Neural progenitor cell (in vitro differentiated cells): ENCODE measurements at regions not wholly inside any gene's neighbourhood (a gene's known extent, or its start where the extent isn't known, plus 50 kb on each side); places are given as distances from the start of the nearest gene placed in this dataset.
"Not testable (repeated sequence)": the region's sequence is repeated elsewhere in the genome, so short reads cannot be mapped to it uniquely, and the experiment has no call there.

Source experiments
- DNase-seq: peaks from one replicate; pipeline ENCODE4 v3.0.0-alpha.2; 2016; ENCODE audit warnings: low spot score
- H2AFZ ChIP-seq: fragments of 200-600 bp; sonication (generic); replicated peaks from 2 replicates; pipeline ENCODE4 v1.6.1; 2016; ENCODE audit warnings: antibody characterized with exemption
- H3F3A ChIP-seq: fragments of 200-600 bp; sonication (generic); 2 replicates; pipeline ENCODE4 v1.6.1; 2016; ENCODE audit warnings: antibody characterized with exemption, low read depth
- H3K27ac ChIP-seq: fragments of 200-600 bp; sonication (generic); 2 replicates; pipeline ENCODE4 v1.5.1; 2016; ENCODE audit warnings: mild to moderate bottlenecking
- H3K27me3 ChIP-seq: fragments of 200-600 bp; sonication (generic); 2 replicates; pipeline ENCODE4 v1.6.1; 2016; ENCODE audit warnings: mild to moderate bottlenecking, moderate library complexity
- H3K36me3 ChIP-seq: fragments of 200-600 bp; sonication (generic); 2 replicates; pipeline ENCODE4 v1.5.1; 2016
- H3K4me1 ChIP-seq: fragments of 200-600 bp; sonication (generic); 2 replicates; pipeline ENCODE4 v1.6.1; 2016; ENCODE audit warnings: mixed run types
- H3K4me2 ChIP-seq: fragments of 200-600 bp; sonication (generic); 2 replicates; pipeline ENCODE4 v1.6.1; 2016
- H3K4me3 ChIP-seq: fragments of 200-600 bp; sonication (generic); 2 replicates; pipeline ENCODE4 v1.5.1; 2016
- H3K79me2 ChIP-seq: fragments of 200-600 bp; sonication (generic); 2 replicates; pipeline ENCODE4 v1.6.1; 2016; ENCODE audit warnings: low read depth
- H3K9ac ChIP-seq: fragments of 200-600 bp; sonication (generic); 2 replicates; pipeline ENCODE4 v1.6.1; 2016
- H3K9me3 ChIP-seq: fragments of 200-600 bp; sonication (generic); 2 replicates; pipeline ENCODE4 v1.5.1; 2016; ENCODE audit warnings: low read depth
- H4K20me1 ChIP-seq: fragments of 200-600 bp; sonication (generic); 2 replicates; pipeline ENCODE4 v1.6.1; 2016; ENCODE audit warnings: low read depth
- H3K27ac Mint-ChIP-seq: 3 replicates; pipeline ENCODE4 v1.8.0; 2021; ENCODE audit warnings: mixed read lengths
- H3K27me3 Mint-ChIP-seq: 2 replicates; pipeline ENCODE4 v1.8.0; 2022; ENCODE audit warnings: low read depth, mild to moderate bottlenecking, inconsistent platforms, moderate library complexity, mixed read lengths; ENCODE audit not compliant: insufficient read depth
- H3K36me3 Mint-ChIP-seq: 3 replicates; pipeline ENCODE4 v1.8.0; 2021; ENCODE audit warnings: mixed read lengths
- H3K4me1 Mint-ChIP-seq: 3 replicates; pipeline ENCODE4 v1.8.0; 2021; ENCODE audit warnings: mixed read lengths
- H3K4me3 Mint-ChIP-seq: 3 replicates; pipeline ENCODE4 v1.8.0; 2021; ENCODE audit warnings: mild to moderate bottlenecking, moderate library complexity, mixed read lengths
- H3K9me3 Mint-ChIP-seq: 3 replicates; pipeline ENCODE4 v1.8.0; 2020; ENCODE audit warnings: mixed read lengths
- EZH2 ChIP-seq: fragments of 200-600 bp; sonication (generic); IDR thresholded peaks from 2 replicates; pipeline ENCODE4 v1.6.1; 2017; ENCODE audit warnings: antibody characterized with exemption, mild to moderate bottlenecking, moderate library complexity
- EZH2phosphoT487 ChIP-seq: fragments of 200-600 bp; sonication (generic); IDR thresholded peaks from 2 replicates; pipeline ENCODE4 v1.6.1; 2017; ENCODE audit warnings: antibody characterized with exemption
- TF ChIP-seq, protein P1 (sequence below): fragments of 200-600 bp; sonication (generic); IDR thresholded peaks from 2 replicates; pipeline ENCODE4 v1.5.1; 2017; ENCODE audit warnings: antibody characterized with exemption, mild to moderate bottlenecking

DNA sequence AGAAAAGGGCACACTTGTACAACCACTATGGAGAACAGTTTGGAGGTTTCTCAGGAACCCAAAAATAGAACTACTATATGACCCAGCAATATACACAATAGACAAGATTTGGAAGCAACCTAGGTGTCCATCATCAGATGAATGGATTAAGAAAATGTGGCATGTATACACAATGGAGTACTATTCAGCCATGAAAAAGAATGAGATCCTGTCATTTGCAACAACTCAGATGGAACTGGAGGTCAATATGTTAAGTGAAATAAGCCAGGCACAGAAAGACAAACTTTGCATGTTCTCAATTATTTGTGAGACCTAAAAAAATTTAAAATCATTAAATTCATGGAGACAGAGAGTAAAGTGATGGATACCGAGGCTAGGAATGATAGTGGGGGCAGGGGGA, 118.8 kb downstream of the ZNF467 start:
- Histone ChIP-seq H3K9me3 (no peaks in the 10 kb centered on the region), H3K79me2 (no peaks in the 10 kb centered on the region), H3K4me1 (no peaks in the 10 kb centered on the region), H3K4me2 (no peak overlapping the region), H3K27ac (no peak overlapping the region), H3K9ac (no peak overlapping the region), H4K20me1 (no peaks in the 10 kb centered on the region), H3F3A (no peaks in the 10 kb centered on the region), H3K36me3 (no peaks in the 10 kb centered on the region), H2AFZ (no peak overlapping the region), H3K4me3 (no peak overlapping the region), H3K27me3 (no peaks in the 10 kb centered on the region)
- no peaks in the 10 kb centered on the region for H3K4me1 Mint-ChIP-seq
- peaks cover 21% of the 10 kb centered on the region for H3K9me3 Mint-ChIP-seq
- H3K27ac Mint-ChIP-seq, result no peak overlapping the region
- H3K27me3 Mint-ChIP-seq, result peaks cover 3% of the 10 kb centered on the region
- TF ChIP-seq EZH2phosphoT487 (no peak), EZH2 (no peak)
- TF ChIP-seq, protein P1, sequence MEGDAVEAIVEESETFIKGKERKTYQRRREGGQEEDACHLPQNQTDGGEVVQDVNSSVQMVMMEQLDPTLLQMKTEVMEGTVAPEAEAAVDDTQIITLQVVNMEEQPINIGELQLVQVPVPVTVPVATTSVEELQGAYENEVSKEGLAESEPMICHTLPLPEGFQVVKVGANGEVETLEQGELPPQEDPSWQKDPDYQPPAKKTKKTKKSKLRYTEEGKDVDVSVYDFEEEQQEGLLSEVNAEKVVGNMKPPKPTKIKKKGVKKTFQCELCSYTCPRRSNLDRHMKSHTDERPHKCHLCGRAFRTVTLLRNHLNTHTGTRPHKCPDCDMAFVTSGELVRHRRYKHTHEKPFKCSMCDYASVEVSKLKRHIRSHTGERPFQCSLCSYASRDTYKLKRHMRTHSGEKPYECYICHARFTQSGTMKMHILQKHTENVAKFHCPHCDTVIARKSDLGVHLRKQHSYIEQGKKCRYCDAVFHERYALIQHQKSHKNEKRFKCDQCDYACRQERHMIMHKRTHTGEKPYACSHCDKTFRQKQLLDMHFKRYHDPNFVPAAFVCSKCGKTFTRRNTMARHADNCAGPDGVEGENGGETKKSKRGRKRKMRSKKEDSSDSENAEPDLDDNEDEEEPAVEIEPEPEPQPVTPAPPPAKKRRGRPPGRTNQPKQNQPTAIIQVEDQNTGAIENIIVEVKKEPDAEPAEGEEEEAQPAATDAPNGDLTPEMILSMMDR, result no peak
- H3K36me3 Mint-ChIP-seq, result no peaks in the 10 kb centered on the region
- H3K4me3 Mint-ChIP-seq, result no peak overlapping the region
- DNase-seq, result no peak

DNA sequence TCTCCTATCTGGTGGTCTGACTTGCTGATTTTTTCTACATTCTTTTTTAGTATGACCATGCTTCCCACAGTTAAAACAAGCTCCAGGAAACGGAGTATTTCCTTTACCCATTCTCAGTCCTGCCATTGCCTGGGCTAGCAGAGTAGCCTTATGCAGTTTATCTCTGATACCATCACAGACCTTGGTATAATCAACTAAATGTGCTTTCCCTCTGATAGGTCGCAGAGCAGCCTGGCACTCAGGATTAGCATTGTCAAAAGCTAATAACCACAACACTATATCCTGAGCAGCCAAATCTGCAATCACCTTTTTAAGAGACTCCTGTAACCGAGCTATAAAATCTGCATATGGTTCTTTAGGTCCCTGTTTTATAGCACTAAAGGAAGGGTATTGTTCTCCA, 123.2 kb downstream of the ZNF467 start:
- H3K9me3 Mint-ChIP-seq, result peaks cover 21% of the 10 kb centered on the region

DNA sequence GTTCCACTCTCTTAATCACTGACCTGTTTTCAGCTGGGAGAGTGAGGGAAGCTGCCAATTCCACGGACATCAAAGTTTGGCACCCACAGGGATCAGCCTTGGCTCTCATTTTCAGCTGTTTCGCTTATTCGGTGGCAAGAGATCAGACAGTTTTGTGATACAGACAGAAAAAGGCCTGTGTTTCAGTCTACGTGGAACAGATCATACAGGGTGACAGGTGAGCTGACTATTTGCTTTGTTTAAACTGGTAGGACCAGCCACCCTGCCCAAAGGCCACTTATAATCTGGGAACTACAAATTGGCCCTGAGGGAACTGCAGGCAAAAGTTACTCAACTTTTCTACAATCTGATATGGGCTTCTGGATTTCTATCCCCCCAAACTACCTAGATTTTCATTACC, 128.6 kb downstream of the ZNF467 start:
- H3K4me1 ChIP-seq, result no peaks in the 10 kb centered on the region
- no peak overlapping the region for H3K27ac ChIP-seq
- H3K9me3 ChIP-seq, result no peaks in the 10 kb centered on the region
- peaks cover 2% of the 10 kb centered on the region for H3K27me3 Mint-ChIP-seq
- H3K4me2 ChIP-seq, result no peak overlapping the region
- H3K4me3 Mint-ChIP-seq, result no peak overlapping the region
- no peak overlapping the region for H2AFZ ChIP-seq
- no peaks in the 10 kb centered on the region for H4K20me1 ChIP-seq
- TF ChIP-seq EZH2, result no peak
- TF ChIP-seq, protein P1, result no peak
- no peak for TF ChIP-seq EZH2phosphoT487
- H3K36me3 Mint-ChIP-seq, result no peaks in the 10 kb centered on the region
- H3K79me2 ChIP-seq, result no peaks in the 10 kb centered on the region
- no peak overlapping the region for H3K4me3 ChIP-seq
- no peaks in the 10 kb centered on the region for H3K9me3 Mint-ChIP-seq
- no peaks in the 10 kb centered on the region for H3F3A ChIP-seq
- H3K27me3 ChIP-seq, result no peaks in the 10 kb centered on the region
- no peaks in the 10 kb centered on the region for H3K36me3 ChIP-seq
- H3K4me1 Mint-ChIP-seq, result no peaks in the 10 kb centered on the region
- H3K27ac Mint-ChIP-seq, result no peak overlapping the region
- H3K9ac ChIP-seq, result no peak overlapping the region
- DNase-seq, result no peak

More for the DNA sequence above, 123.2 kb downstream of the ZNF467 start:
- H3K9me3 ChIP-seq, H3K4me3 Mint-ChIP-seq, H3K4me2 ChIP-seq, H2AFZ ChIP-seq, H4K20me1 ChIP-seq, H3K27me3 Mint-ChIP-seq, H3K4me1 ChIP-seq, H3K4me3 ChIP-seq, H3K36me3 ChIP-seq, H3K36me3 Mint-ChIP-seq, DNase-seq, H3K4me1 Mint-ChIP-seq, H3K79me2 ChIP-seq, H3K9ac ChIP-seq, H3K27me3 ChIP-seq, H3K27ac Mint-ChIP-seq, H3F3A ChIP-seq, H3K27ac ChIP-seq: not testable (repeated sequence)

DNA sequence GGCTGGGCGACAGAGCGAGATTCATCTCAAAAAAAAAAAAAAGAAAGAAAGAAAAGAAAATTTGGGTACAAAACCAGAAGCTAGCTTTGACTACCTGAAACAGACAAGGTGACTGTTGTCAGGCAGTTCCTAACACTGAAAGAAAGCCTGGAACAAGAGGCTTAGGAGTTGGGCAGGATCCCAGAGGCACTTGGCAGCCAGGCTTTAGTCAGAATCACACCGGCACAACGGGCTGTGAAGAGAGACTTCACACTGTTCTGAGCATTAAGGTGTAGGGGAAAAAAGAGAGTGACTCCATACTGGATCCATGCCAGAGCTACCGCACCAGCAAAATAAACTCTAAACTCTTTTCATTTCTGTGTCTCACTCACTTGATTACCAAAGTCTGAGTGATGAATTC, 130.8 kb downstream of the ZNF467 start:
- Mint-ChIP-seq H3K4me1 (no peaks in the 10 kb centered on the region), H3K36me3 (no peaks in the 10 kb centered on the region), H3K4me3 (no peak overlapping the region), H3K9me3 (no peaks in the 10 kb centered on the region), H3K27me3 (peaks cover 2% of the 10 kb centered on the region), H3K27ac (no peak overlapping the region)
- DNase-seq, result no peak
- TF ChIP-seq, protein P1, result no peak
- no peak for TF ChIP-seq EZH2
- no peak for TF ChIP-seq EZH2phosphoT487
- no peaks in the 10 kb centered on the region for H3K9me3 ChIP-seq
- H3F3A ChIP-seq, result no peaks in the 10 kb centered on the region
- H3K27ac ChIP-seq, result no peak overlapping the region
- no peaks in the 10 kb centered on the region for H4K20me1 ChIP-seq
- H3K4me2 ChIP-seq, result no peak overlapping the region
- no peak overlapping the region for H3K4me3 ChIP-seq
- H3K9ac ChIP-seq, result no peak overlapping the region
- H3K79me2 ChIP-seq, result no peaks in the 10 kb centered on the region
- H3K36me3 ChIP-seq, result no peaks in the 10 kb centered on the region
- no peaks in the 10 kb centered on the region for H3K4me1 ChIP-seq
- no peak overlapping the region for H2AFZ ChIP-seq
- H3K27me3 ChIP-seq, result no peaks in the 10 kb centered on the region
